Stimulated activated CD8-positive, alpha-beta memory T cell treated with anti-CD3 and anti-CD28 coated beads, Interleukin-2, amount 100 ng/mL, for 48 hours (primary cell): ENCODE measurements at regions not wholly inside any gene's neighbourhood (a gene's known extent, or its start where the extent isn't known, plus 50 kb on each side); places are given as distances from the start of the nearest gene placed in this dataset.
"Not testable (repeated sequence)": the region's sequence is repeated elsewhere in the genome, so short reads cannot be mapped to it uniquely, and the experiment has no call there.

Experiments used
- DNase-seq, 2 donors: peaks; one replicate each; pipeline ENCODE4 v3.0.0-alpha.2; 2020; ENCODE audit warnings: low read depth in 2 of 2

DNA sequence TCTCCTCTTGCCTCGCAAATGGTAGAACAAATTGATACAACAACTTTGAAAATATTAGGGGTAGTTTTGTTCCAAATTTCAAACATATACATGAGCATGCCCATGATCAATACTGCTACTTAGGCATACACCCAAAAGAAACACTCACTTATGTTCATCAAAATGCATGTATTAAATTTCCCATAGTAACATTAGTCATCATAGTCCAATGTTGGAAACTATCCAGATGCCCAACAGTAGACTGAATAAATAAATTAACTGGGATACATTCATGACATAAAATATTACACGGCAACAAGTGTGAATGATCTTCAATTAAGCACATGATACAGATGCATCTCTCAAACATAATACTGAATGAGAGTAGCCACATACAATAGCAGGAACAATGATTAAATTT lies 391.6 kb downstream of the CDH11 start:
- DNase-seq = no peak

DNA sequence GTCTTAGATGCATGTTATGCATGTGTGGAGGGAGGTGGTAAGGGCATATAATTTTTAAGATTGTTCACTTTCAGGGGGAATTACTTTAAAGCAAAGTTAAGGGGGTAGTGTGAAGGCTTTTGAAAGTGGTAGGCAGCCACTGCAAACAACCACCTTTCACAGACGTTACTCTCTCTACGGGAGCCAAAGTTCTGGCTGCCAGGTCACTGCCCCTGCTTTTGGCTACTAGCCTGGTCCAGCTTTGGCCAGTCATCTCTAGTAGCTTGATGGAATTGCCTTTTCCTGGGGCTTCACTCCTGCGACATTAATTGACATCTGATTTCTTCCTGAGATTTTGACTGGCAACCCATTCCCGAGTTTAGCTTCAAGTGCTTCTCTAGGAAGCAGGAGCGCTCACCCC lies 397.5 kb downstream of the CDH11 start:
- no peak for DNase-seq

DNA sequence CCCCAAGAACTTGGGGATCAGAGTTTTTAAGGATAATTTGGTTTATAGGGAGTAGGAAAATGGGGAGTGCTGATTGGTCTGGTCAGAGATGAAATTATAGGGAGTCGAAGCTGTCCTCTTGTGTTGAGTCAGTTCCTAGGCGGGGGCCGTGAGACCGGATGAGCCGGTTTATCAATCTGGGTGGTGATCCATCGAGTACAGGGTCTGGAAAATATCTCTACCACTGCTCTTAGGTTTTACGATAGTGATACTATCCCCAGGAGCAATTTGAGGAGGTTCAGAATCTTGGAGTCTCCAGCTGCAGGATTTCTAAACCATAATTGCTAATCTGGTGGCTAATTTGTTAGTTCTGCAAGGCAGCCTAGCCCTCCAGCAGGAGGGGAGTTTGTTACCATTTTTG lies 403.4 kb downstream of the CDH11 start:
- DNase-seq = no peak

DNA sequence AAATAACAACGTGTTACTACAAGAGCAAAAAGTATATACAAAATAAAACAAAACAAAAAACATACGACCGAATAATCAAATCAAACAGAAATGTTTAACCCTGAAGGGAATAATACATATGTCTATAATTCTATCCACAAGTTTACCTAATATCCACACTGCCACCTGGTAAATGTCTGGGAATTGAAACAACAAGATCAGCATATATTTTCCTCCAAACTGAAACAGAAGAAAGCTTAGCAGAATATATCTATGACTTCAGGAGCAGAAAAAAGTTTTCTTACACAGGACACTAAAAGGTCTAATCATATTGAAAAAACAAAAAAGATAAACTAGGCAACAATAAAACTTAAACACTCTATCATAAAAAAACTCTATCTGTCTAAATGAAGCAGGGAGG lies 404.0 kb downstream of the CDH11 start:
- no peak for DNase-seq

DNA sequence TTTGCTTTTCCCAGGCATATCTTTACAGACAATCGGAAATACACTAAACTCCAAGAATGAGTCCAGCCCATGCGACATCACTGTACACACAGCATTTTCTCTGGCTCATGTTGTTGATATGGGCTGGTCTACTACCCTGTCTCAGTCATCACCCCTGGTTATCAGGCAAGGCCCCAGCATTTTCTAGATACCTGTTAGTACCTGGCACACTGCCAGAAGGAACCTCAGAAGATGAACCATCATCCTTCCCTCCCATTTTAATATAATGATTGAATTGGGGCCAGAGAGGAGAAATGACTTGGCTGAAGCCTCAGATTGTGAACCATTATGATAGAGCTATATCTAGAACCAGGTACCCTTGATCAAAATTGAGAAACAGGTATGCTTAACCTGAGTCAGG lies 406.2 kb downstream of the CDH11 start:
- DNase-seq = no peak

DNA sequence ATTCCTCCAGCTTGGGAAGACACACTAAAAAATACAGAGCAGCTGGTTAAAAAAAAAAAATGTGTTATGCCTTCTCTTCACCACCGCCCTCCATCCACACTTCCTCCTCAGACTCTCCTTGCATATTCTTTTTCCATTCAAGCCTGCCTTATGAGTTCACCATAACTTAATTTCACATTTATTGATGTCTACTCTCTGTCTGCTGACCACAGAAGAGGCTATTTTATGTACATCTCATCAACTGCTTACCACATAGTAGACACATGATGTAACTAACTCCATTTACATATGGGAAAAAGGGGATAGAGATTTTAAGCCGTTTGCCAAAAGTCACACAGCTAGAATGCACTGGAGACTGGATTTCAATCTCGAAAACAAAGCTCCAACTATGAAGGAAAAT lies 409.8 kb downstream of the CDH11 start:
- DNase-seq = no peak

DNA sequence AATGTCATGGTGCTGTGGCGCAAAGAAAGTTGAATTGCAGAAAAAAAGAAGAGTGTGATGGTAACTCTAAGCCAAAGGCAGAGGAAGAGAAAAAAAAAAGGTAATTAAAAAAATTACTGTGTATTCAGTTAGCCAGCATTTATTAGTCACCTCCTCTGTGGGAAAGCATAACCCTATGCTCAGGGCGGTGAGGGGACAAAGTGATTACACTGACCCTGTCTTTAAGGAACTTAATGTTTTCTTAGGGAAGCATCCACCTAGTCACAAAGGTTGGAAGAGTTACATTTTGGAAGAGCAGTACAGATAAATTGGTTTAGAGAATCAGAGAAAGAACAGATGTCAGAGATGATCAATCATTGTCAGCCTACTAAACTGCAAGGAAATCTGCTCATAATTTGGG lies 410.3 kb downstream of the CDH11 start:
- DNase-seq = no peak

DNA sequence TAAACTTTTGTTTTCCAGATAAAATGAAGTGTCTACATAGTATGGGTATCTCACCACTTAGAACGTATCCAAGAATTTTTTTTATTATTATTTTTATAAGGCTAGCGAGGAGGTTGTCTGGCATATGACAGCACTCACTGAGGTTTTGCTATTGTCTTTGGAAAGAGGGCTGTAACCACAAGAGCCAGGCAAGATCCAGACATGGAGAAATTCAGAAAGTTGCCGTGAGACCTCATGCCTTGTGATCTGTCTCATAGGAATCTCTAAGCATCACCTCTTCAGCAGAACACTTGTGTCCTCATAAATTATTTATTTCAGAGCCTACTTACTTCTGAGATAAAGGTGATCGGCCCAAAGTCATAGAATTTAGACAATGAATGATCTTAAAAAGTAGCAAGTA lies 410.8 kb downstream of the CDH11 start:
- no peak for DNase-seq

DNA sequence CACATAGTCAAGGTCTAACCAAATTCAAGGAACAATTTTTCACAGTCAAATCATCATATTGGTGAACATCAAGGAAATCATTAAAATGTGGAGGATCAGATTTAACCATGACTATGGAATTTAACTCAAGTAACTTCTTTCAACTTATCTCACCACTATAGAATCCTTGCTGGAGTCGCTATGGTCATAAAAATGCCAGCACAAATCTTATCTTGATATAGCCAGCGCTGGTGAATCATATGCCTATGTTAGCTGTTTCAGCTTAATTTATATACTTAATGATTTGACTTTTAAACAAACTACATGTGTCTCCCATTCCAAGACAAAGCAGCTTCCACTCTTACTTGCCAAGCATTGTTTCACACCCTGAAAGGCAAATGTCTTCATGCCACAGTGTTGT lies 416.4 kb downstream of the CDH11 start:
- no peak for DNase-seq

DNA sequence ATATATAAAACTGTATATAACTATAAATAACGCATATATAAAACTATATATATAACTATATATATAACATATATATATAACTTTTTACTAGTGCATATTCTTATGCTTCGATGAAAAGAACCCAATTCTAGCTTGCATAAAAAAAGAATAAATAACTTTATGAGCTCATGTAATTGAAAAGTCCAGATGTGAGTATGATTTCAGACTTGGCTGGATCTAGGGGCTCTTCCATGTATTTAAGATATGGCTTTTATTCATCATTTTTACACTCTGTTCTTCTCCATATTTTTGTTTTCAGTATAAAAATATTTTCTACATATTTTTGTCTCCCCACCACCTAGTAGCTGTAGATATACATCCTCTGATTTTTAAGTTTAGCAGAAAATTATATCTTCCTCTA lies 417.5 kb downstream of the CDH11 start:
- no peak for DNase-seq

DNA sequence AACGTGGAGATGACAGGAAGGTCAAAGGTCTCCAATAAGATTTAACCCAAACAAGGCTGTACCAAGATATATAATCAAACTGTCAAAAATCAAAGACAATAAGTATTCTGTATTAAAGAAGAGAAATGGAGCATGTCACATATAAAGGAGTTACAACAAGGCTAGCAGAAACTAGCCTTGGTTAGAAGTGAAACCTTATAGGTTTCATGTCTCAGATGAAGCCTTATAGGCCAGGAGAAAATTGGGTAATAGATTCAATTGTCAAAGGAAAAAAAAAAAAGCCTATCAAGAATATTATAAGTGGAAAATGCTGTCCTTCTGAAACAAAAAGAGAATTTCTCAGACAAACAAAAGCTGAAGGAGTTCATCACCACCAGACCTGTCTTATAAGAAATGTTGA lies 419.4 kb downstream of the CDH11 start:
- DNase-seq = no peak

DNA sequence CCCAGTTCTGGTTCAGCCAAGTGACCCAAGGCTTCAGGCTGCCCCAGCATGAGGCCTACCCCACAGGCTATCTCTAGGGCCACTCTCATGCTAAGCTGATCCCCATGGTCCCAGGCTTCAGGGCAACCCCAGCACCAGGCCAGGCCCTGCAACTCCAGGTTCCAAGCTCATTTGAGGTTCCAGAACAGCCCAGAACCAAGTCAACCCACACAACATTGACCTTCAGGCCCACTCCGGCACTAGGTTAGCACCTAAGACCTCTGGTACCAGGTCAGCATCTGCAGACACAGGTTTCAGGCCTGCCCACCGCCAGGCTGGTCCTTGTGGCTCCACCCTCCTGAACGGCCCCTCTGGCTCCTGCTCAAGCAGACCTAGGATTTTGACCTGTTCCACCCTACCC lies 421.2 kb downstream of the CDH11 start:
- no peak for DNase-seq

DNA sequence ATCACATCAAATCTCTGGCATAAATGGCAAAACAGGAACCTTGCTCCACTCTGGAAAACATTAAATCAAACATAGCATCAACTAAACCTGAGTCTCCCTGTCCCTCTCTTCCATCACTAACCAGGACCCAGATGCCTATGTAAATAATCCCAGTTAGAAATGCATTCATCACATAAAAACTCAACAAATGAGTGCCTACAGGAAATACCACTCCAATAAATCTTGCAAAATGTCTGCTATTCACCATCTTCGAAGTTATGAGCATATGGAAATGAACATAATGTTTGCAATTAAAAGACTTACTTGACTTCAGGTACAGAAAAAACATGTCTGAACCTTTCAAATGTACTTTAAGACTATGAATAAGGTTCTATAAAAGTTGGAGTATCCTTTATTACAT lies 425.0 kb downstream of the CDH11 start:
- no peak for DNase-seq

DNA sequence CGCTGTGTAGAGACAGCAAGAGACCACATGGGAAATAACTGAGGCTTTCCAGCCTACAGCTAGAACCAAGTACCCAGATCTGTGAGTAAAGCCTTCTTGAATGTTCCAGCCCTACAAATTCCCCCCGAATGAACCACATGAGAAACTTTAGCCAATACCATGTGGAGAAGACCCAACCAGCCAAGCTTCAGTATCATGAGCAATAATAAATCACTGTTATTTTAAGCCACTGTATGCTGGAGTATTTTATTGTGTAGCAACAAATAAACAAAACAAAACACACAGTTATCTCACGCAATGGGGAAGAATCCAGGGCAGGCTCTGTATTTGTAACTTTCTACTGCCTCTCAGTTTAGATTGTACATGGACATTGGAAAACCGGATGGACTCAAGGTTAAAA lies 426.2 kb downstream of the CDH11 start:
- DNase-seq = no peak

DNA sequence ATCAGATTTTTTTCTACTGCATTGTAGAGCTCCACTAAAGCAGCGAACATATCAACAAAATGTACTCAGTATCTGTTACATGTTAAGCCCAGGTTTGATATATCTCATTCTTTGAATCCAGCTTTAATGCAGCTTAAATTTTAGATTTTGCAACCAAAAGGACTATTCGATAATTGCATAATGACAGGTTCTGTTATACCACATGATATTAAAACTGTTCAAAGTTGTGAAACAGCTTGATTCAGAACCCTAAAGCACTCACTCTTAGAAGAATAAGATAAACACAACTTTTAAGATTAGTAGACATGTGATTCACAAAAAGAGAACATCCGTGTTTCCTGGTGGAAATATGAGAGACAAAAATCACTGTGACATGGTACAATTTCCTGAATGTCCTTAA lies 427.9 kb downstream of the CDH11 start:
- no peak for DNase-seq

DNA sequence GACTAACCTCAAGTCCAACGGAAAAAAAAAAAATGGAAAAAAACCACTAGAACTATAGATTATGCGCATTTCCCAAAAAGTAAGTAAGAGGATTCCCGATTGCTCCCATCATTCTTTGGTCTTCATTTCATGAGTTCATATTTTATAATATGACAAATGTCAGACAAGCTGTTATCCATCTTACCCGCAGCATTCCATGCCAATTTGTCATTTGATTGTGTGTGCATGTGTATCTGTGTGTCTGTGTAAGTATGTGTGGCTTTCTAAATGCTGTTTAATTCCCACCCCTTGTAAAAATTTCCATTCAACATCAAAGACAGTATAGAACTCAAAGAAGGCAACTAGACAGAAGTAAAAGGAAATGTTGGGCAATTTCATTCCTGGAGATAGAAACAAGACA lies 434.1 kb downstream of the CDH11 start:
- no peak for DNase-seq

DNA sequence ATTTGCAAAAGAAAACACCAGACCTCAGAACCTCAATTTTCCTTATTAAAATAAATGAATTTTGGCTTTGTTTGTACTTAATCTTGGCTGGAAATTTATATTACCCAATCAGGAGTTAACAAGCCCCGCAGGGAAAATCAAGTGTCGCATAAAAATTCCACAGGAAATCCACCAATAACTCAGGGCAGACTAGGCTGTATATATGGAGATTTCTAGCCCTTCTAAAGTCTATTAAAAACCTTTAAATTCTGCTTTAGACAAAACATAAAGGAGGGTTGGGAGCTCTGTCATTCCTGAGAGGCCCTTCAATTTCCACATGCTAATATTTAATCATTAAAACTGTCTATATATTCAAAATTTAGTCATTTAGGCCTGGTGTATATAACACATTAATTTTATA lies 434.7 kb downstream of the CDH11 start:
- DNase-seq = no peak

DNA sequence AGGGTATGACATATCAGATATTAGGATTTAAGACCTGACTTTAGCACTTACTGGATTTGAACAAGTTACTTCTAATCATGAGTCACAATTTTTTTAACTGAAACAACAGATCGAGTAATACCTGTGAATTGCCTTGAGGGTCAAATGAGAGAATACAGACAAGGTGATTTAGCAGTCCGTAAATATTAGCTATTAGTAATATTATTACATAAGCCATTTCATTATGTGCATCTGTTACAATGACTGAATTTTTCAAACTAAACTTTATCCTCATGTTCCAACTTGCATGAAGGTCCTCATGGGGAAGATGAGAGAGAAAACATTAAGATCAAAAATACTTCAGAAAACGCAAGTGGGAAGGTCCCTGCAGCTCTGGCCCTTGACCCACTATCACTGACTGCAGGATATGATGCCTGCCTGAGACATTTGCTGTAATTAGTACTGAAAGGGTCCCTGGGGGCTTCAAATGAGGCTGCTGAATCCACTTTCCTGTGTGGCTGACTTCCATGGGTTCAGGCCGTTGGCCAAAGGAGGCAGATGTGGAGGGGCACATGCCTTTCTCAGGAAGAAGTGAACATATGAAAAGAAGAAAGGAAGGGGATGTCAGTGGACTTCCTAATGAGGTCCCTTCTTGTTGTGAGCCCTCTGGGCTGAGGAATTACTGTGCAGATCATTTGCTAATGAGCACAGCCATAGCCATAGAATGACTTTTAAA lies 441.7 kb downstream of the CDH11 start:
- DNase-seq = no peak

DNA sequence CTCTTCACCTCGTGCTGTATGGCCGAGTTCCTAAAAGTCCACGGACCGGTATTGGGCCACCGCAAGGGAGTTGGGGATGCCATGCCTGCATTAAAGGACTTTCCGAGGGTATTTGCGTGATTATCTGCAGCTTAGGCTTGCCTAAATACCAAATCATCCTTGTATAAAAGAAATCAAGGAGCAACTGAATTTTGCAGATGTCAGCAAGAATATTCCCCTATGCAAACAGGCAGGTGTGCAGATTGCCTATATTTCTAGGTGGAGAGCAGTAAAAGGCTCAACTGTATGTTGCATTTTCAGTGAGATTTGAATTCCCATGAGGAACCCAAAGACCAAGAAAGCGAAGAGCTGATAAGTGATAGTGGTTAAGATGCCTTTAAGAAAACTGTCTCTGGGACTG lies 452.3 kb downstream of the CDH11 start:
- DNase-seq = no peak

DNA sequence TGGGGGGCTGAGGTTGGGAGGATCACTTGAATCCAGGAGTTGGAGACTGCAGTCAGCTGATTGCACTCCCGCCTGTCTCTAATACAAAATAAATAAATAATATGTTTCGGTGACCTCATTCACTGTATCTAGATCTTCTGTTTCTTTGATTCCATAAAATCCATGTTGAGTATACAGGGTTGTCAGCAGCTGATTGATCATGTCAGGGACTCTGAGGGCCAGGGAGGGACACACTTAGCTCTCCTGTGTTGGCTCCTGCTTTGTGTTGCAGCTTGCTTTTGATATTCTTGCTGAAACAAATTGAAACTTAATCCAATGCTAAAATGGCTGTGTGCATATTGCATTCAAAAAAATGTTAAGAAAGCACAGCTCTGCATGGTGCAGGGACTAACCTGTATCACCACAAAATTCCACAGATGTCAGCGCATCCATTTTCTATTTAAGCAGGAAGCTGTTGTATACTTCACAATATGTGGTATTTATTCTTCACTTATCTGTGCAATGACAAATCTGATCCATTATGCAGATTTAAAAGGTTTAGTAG lies 454.5 kb downstream of the CDH11 start:
- DNase-seq = no peak

DNA sequence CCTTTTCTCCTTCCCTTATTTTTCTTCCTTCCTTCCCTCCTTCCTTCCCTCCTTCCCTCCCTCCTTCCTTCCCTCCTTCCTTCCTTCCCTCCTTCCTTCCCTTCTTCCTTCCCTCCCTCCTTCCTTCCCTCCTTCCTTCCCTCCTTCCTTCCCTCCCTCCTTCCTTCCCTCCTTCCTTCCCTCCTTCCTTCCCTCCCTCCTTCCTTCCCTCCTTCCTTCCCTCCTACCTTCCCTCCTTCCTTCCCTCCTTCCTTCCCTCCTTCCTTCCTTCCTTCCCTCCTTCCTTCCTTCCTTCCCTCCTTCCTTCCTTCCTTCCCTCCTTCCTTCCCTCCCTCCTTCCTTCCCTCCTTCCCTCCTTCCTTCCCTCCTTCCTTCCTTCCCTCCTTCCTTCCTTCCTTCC lies 459.6 kb downstream of the CDH11 start:
- not testable (repeated sequence) for DNase-seq

DNA sequence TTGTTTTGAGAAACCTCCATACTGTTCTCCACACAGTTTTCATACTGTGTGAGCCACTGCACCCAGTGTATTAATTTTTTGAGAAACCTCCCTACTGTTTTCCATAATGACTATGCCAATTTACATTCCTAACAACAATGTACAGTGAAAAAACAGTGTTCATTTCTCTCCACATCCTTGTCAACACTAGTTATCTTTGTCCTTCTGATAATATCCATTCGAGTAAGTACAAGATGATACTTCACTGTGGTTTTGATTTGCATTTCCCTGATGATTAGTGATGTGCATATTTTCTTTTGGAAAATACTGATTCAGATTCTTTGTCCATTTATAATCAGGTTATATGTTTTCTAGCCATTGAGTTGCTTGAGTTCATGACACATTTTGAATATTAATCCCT lies 462.0 kb downstream of the CDH11 start:
- DNase-seq = no peak

DNA sequence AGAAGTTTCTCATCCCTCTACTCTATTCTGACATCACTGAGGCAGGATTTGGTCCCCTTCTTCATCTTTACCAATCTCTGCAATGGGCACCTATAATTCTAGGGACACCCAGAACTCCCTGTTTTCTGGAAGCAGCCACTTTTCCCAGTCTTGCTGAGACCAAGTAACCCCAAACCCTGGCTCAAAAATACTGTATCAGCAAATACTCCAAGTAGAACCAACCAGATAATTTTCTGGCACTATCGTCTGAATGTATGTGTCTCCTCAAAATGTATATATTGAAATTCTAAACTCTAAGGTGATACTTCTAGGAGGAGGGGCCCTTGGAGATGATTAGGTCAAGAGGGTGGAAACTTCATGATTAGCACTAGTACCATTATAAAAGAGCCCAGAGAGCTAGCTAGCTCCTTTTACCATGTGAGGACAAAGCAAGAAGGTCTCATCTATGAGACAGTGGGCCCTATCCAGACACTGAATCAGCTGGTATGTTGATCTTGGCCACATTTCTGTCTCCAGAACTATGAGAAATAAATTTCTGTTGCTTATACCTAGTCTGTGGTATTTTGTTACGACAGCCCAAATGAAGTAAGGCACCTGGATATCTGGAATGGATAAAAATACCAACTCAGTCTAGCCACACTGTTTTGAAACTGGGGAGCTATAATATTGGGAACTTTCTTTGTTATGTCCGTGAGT lies 464.4 kb downstream of the CDH11 start:
- DNase-seq = no peak

DNA sequence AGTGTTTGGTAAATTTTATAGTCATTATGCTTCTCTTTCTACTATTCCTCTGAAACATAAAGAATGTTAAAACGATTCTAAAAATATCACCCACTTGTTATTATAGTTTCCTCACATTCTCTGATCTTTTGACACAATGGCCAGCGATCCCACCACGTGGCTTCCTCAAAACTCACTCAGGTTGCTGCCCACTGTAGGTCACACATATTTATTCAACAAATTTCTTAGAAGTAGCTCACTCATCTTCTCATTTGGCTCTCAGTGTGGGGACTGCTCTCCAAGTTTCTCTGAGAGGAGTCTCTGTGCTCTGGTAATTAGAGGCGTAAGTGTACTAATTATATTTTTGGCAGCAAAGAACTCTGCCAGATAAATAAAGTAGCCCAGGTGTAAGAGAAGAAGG lies 465.4 kb downstream of the CDH11 start:
- DNase-seq = no peak
